Left lung (tissue), 4 donors: ENCODE measurements at regions not wholly inside any gene's neighbourhood (a gene's known extent, or its start where the extent isn't known, plus 50 kb on each side); places are given as distances from the start of the nearest gene placed in this dataset.
A peak's percentile ranks its signal among the peaks of the same experiment; 100 is the strongest.

Source experiments
- ATAC-seq: fragments of 200-7000 bp; cut with Tn5 transposase; one replicate; pipeline ENCODE4 v1.9.1; 2020; ENCODE audit warnings: moderate library complexity
- DNase-seq, 4 donors: peaks; one replicate each; pipeline ENCODE4 v3.0.0-alpha.2; 2013 to 2020
- H3K27ac ChIP-seq, 2 donors: fragments of 200-600 bp; sonication (generic) in 1 of 2; one replicate each; pipeline versions ENCODE4 v1.5.0 to v1.8.0; 2020 to 2021
- H3K27me3 ChIP-seq, 2 donors: fragments of 200-600 bp; sonication (generic) in 1 of 2; one replicate each; pipeline versions ENCODE4 v1.5.0 to v1.8.0; 2020 to 2021
- H3K36me3 ChIP-seq, 2 donors: fragments of 200-600 bp; sonication (generic) in 1 of 2; one replicate each; pipeline versions ENCODE4 v1.5.0 to v1.8.0; 2020 to 2021
- H3K4me1 ChIP-seq, 2 donors: fragments of 200-600 bp; one replicate each; pipeline ENCODE4 v1.8.0; 2021
- H3K4me3 ChIP-seq, 2 donors: fragments of 200-600 bp; sonication (generic) in 1 of 2; one replicate each; pipeline versions ENCODE4 v1.5.0 to v1.8.0; 2020 to 2021; ENCODE audit warnings: mild to moderate bottlenecking in 1 of 2
- H3K9me3 ChIP-seq, 2 donors: fragments of 200-600 bp; sonication (generic) in 1 of 2; one replicate each; pipeline versions ENCODE4 v1.5.0 to v1.8.0; 2020 to 2021
- CTCF ChIP-seq, 2 donors: fragments of 200-600 bp; sonication (generic) in 1 of 2; IDR thresholded peaks; one replicate each; pipeline versions ENCODE4 v1.5.0 to v1.8.0; 2021; ENCODE audit warnings: antibody characterized with exemption in 2 of 2
- intact Hi-C, 2 donors: fragments of 100-400 bp; cut with DNase I; formaldehyde crosslinking; loops; one replicate each; pipeline versions ENCODE4 v1.11.2 to v1.14.2; 2022
- donor health status: DM: no; HTN: yes; CAD: no.
- donor health status: DM: no; HTN: no; CAD: no.

GRCh38 chrX:118257781-118258180, 88.1 kb upstream of the WDR44 start:
- Histone ChIP-seq H3K4me3 (no peak overlapping the region), H3K27ac (no peak overlapping the region), H3K36me3 (no peaks in the 10 kb centered on the region), H3K9me3 (no peaks in the 10 kb centered on the region), H3K27me3 (no peaks in the 10 kb centered on the region), H3K4me1 (no peaks in the 10 kb centered on the region)
- TF ChIP-seq CTCF (IDR thresholded peaks at IDR 0.05) = no peak
- no peak for DNase-seq
- ATAC-seq = no peak
- intact Hi-C loops = no loop called here

- Histone ChIP-seq H3K27me3 (no peaks in the 10 kb centered on the region), H3K4me3 (no peak overlapping the region), H3K4me1 (no peaks in the 10 kb centered on the region), H3K36me3 (no peaks in the 10 kb centered on the region), H3K27ac (no peak overlapping the region), H3K9me3 (no peaks in the 10 kb centered on the region)
- ATAC-seq (no peak), DNase-seq (no peak)
- intact Hi-C loops = no loop called here
- TF ChIP-seq CTCF (IDR thresholded peaks at IDR 0.05) = no peak
Observed at GRCh38 chrX:118259213-118259612, 86.7 kb upstream of the WDR44 start.

GRCh38 chrX:118261151-118261550, 84.8 kb upstream of the WDR44 start:
- H3K27ac ChIP-seq = no peak overlapping the region
- no peak for ATAC-seq
- TF ChIP-seq CTCF (IDR thresholded peaks at IDR 0.05) = no peak

GRCh38 chrX:118271775-118272174, 74.1 kb upstream of the WDR44 start:
- ATAC-seq = no peak
- Histone ChIP-seq H3K4me3 (no peak overlapping the region), H3K4me1 (no peaks in the 10 kb centered on the region), H3K27ac (no peak overlapping the region), H3K27me3 (no peaks in the 10 kb centered on the region), H3K9me3 (no peaks in the 10 kb centered on the region), H3K36me3 (no peaks in the 10 kb centered on the region)
- intact Hi-C loops = no loop called here
- DNase-seq = peak in 1 of 4 donors; percentile 32
- TF ChIP-seq CTCF (IDR thresholded peaks at IDR 0.05) = no peak

More at GRCh38 chrX:118261151-118261550, 84.8 kb upstream of the WDR44 start:
- Histone ChIP-seq H3K4me1 (no peaks in the 10 kb centered on the region), H3K9me3 (no peaks in the 10 kb centered on the region), H3K4me3 (no peak overlapping the region), H3K36me3 (no peaks in the 10 kb centered on the region), H3K27me3 (no peaks in the 10 kb centered on the region)
- intact Hi-C loops = no loop called here
- DNase-seq = no peak

- no peak for ATAC-seq
- no peak for TF ChIP-seq CTCF (IDR thresholded peaks at IDR 0.05)
- H3K27ac ChIP-seq = no peak overlapping the region
Observed at GRCh38 chrX:118272242-118272641, 73.7 kb upstream of the WDR44 start.

More at GRCh38 chrX:118272242-118272641, 73.7 kb upstream of the WDR44 start:
- DNase-seq = no peak
- Histone ChIP-seq H3K4me1 (no peaks in the 10 kb centered on the region), H3K9me3 (no peaks in the 10 kb centered on the region), H3K36me3 (no peaks in the 10 kb centered on the region), H3K27me3 (no peaks in the 10 kb centered on the region), H3K4me3 (no peak overlapping the region)
- intact Hi-C loops = no loop called here
